Renal cortical epithelial cell (primary cell): ENCODE measurements at regions not wholly inside any gene's neighbourhood (a gene's known extent, or its start where the extent isn't known, plus 50 kb on each side); places are given as distances from the start of the nearest gene placed in this dataset.

Source experiments
- DNase-seq: peaks from one replicate; pipeline ENCODE4 v3.0.0-alpha.2; 2011; ENCODE audit warnings: low read depth

- DNase-seq, result no peak
Observed at GRCh38 chr18:51649796-51650195, 452.3 kb upstream of the MEX3C start.

DNA sequence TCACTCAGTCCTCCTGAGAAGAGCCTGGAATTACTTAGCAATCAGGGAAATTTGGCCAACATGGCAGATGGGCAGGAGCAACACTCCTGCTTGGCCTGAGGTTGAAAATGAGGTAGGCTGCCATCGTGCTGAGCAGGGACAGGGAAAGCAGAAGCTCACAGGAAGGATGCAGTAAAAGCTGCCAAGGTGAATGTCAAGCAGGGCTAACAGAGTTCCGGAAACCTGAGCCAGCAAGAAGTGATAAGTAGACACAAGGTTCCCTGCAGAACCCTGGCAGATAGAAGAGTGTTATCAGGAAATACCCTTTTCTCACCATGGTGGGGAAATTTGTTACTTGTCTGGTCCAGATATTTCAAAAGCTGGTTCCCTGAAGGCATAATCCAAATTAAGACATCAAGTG is 454.3 kb upstream of the MEX3C start:
- no peak for DNase-seq

- no peak for DNase-seq
Observed at GRCh38 chr18:51653507-51654213, 456.2 kb upstream of the MEX3C start.

- DNase-seq, result no peak
Observed at GRCh38 chr18:51654488-51655326, 457.2 kb upstream of the MEX3C start.

DNA sequence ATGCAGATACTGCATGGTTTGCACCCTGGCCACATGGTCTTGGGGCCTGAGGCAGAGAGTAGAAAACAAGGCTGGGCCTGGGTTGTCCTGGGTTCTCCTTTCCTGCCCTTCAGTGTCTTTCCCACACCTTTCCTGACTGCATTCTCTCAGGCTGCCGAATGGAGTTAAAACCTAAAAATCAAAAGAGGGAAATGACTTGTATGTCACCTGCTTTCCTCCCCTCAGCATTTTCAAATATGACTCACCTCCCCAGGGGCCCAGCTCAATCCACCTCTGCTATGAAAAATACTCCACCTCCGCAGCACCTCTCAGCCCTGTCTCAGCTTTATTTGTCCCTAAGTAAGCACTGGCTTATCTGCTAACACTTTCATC is 457.8 kb upstream of the MEX3C start:
- peak; percentile 13 for DNase-seq

GRCh38 chr18:51656249-51656648 is 458.8 kb upstream of the MEX3C start:
- no peak for DNase-seq

- no peak for DNase-seq
Observed at GRCh38 chr18:51658436-51658835, 461.0 kb upstream of the MEX3C start.

GRCh38 chr18:51659781-51660180 is 462.3 kb upstream of the MEX3C start:
- DNase-seq, result no peak

DNA sequence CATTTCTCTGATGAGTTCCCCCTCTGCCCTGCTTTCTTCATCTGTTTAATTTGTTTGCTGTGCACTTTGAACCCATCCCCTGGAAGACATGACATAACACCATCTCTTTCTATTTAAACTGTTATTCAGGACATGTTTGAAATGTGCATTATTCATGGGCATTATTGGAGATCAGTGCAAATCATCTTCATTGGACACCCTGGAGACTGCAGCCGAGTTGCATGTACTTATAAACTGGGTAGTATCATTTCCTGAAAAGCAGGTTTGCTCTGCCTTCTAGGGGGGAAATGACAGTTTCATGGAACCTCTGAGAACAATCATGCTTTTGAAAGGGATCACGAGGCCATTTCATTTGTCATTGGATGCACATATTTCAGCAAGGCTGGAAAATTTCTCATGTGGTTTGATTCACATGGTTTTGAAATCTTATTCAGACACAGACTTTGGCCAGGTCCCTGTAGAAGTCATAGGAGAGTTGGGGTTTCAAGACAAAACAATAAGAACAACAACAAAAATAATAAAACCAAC is 462.8 kb upstream of the MEX3C start:
- DNase-seq, result no peak

- DNase-seq, result no peak
Observed at GRCh38 chr18:51664236-51664635, 466.8 kb upstream of the MEX3C start.

DNA sequence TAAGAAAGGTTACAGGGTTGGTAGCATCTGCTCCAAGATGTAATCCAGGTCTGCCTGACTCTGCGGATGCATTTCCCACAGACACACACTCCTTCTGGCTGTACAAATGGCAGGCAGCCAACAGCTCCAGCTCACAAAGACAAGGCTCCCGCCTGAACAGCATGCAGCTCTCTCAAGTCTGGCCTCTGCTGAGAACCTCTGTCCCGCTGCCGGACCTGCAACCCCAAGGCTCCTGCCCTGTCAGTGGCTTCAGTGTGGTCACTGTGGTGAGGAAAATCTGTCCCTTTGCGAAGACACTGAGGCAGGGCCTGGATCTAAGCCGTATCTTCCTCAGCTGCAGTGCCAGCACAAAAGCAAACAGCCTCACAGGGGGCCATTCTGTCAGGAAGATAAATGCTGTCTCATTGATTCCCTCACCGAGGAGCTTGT is 469.3 kb upstream of the MEX3C start:
- DNase-seq, result peak; percentile 34

DNA sequence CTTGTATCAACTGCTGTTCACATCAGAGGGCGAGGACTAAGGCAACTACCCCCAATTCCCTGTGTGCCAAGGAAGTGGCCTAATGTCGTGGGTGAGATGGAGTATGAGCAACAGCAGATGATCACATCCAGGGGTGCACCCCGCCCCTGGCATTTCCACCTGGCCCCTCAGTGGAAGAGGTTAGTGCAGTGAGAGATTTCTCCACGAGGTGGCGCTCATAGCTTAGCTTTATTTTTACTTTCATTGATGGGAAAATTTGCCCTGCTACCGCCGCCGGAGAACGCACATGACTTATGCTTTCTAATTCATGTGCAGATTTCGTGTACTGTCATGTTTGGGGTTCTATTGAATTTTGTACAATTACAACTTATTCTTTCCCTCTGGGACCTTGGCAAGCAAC is 470.6 kb upstream of the MEX3C start:
- peak; percentile 15 for DNase-seq

DNA sequence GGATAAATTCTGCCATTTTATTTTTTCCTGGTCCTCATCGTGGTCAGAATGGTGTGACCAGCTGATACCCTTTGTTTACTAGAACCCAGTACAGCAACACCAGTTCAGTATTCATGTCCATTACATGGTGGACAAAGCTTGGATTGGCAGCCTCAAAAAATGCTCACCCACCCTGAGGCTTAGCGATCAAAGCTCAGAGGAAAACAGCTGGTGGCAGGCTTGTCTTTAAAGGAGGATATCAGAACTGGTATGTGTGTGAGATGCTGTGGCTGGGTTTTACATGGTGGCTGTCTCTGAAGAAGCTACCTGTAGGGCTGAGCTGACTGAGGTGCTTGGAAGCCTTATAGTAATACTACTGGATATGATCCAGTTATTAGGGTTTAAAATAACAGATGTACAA is 471.1 kb upstream of the MEX3C start:
- no peak for DNase-seq

DNA sequence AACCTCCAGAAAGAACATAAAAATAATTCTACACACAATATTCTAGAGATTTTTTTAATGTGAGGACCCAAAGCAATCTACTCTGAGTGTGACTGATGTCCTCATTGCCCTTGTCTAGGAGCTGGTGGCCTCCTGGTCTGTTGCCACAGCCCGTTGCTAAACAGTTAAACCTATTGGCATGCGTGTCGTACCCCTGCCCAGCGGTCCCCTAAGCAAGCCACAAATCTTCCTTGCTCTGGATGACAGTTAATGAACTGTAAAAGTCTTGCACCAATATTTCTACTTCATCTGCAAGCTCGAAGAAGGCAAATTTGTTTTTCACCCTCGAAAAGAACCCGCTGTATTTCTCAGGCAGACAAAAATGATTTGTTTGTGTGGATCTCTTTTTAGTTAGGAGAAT is 489.1 kb upstream of the MEX3C start:
- no peak for DNase-seq

DNA sequence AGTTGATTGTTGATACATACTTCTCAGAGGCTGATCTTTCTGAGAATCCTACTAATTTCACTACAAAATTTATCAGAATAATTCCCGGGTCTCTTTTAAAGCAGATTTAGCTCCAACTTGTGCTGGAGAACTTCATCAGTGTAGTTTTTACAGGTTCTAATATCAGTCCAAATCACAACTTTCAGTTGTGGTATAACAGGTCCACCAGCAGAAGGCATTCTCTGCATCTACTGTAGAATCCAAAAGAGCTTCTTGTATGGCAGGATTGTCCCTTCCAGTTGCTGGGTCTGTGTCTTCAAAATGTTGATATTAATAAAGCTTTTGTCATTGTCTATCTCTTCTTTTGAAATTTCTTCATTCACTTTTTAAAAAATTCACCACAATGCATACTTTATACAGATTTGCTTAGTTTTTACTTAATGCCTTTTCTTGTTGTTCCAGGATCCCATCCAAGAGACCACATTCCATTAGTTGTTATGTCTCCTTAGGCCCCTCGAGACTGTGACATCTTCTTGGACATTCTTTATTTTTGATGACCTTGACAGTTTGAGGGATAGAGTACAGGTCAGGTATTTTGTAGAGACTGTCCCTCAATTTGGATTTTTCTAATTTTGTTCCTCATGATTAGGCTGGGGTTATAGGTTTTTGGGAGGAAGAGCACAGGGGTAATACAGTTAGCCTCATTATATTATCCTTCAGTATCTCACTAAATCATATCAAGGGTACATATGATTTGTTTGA is 490.5 kb upstream of the MEX3C start:
- DNase-seq, result no peak

GRCh38 chr18:51692612-51693011 is 495.1 kb upstream of the MEX3C start:
- no peak for DNase-seq

DNA sequence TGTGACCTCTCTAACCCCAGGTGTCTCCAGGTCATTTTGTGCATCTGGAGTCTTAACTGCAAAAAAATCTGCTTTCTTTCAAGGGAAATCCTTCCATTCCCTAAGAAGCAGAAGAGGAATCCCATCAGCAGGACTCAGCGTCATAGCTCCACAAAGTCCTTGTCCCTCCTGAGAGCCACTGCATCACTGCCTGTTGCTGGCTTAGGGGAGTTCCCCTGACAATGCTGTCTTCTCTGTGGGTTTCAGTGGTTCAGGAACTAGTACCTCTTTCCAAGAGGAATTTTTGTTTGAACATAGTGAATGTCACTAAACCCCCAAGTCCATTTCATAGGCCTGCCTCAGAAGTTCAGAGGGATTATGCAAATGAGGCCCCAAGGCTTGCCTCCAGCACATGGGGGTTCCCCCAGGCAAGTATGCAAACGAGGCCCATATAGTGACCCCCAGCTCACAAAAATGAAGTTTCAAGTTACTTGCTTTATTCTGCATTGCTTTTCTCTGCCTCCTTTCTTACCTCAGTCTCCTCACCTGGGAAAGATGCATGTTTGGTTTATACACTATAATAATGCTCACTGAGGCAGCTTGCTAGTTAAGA is 513.9 kb upstream of the MEX3C start:
- no peak for DNase-seq

- no peak for DNase-seq
Observed at GRCh38 chr18:51712821-51713220, 515.3 kb upstream of the MEX3C start.

DNA sequence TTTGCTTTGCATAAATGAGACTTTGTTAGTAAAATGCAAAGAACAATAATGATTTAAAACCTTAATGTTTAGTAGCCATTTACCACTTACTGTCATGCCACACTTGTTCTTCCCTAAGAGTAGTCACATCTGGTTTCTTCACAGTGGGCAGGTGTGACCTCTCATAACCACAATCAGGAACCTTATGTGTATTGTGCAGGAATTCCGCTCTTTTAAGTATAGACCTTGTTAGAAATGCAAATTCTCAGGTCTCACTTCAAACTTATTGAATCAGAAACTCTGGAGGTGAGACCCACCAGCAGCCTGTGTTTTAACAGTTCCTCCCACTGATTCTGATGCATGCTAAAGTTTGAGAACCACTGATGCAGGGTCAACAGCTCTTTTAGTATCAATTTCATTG is 518.8 kb upstream of the MEX3C start:
- no peak for DNase-seq

DNA sequence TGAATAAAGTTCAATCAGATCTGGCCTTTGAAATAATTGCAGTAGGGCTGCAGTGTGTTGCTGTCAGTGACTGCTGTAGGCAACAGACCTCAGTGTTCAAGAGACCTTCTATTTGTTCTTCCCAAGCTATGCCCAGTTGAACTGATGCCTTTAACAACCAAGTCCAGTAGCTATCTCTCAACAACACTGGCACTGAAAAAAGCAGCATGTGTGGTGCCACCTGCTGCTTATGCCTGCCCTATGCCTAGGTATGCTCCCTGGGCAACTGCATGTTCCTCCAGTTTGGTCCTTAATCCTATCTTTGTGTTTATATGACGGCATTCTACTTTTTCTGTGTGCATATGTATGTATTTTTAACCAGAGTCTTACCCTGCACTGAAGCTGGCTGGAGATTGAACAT is 523.9 kb upstream of the MEX3C start:
- no peak for DNase-seq

GRCh38 chr18:51721996-51722395 is 524.5 kb upstream of the MEX3C start:
- no peak for DNase-seq
